ENCODE measurements at regions not wholly inside any gene's neighbourhood (a gene's known extent, or its start where the extent isn't known, plus 50 kb on each side); places are given as distances from the start of the nearest gene placed in this dataset.

GRCh38 chr2:63675026-63675425 lies 86.3 kb downstream of the MDH1 start:
- no peak for TF ChIP-seq CTCF (IDR thresholded peaks at IDR 0.05)
- TF ChIP-seq POLR2A (IDR thresholded peaks at IDR 0.05) = no peak

Data from suprapubic skin (tissue), 3 donors.